DMS53 treated with DMSO at 0.1 percent for 48 hours (cell line): ENCODE measurements at regions not wholly inside any gene's neighbourhood (a gene's known extent, or its start where the extent isn't known, plus 50 kb on each side); places are given as distances from the start of the nearest gene placed in this dataset.

ENCODE experiments used
- DNase-seq: peaks from one replicate; lab custom pipeline; 2025; ENCODE audit not compliant: unreplicated experiment; lab: John Stamatoyannopoulos, UW

GRCh38 chrX:68897118-68897945 lies 68.5 kb downstream of the EFNB1 start:
- DNase-seq: no peak

GRCh38 chrX:68896581-68896980 lies 67.8 kb downstream of the EFNB1 start:
- no peak for DNase-seq

- DNase-seq: no peak
These were observed 67.0 kb downstream of the EFNB1 start for GRCh38 chrX:68895778-68896177.

GRCh38 chrX:68895341-68895755 lies 66.5 kb downstream of the EFNB1 start:
- DNase-seq: peak; percentile 55

- peak; percentile 53 for DNase-seq
These were observed 65.9 kb downstream of the EFNB1 start for GRCh38 chrX:68894513-68895340.

- peak; percentile 20 for DNase-seq
These were observed 65.3 kb downstream of the EFNB1 start for GRCh38 chrX:68894142-68894512.

GRCh38 chrX:68892651-68893050 lies 63.8 kb downstream of the EFNB1 start:
- DNase-seq: no peak

- DNase-seq: no peak
These were observed 63.3 kb downstream of the EFNB1 start for GRCh38 chrX:68892134-68892533.
